HEK293 (cell line): ENCODE measurements at regions not wholly inside any gene's neighbourhood (a gene's known extent, or its start where the extent isn't known, plus 50 kb on each side); places are given as distances from the start of the nearest gene placed in this dataset.

Experiments used
- CTCF ChIA-PET: fragments of 350-600 bp; formaldehyde crosslinking; extraction: SDS; loops from one replicate; lab custom pipeline; 2021; ENCODE audit warnings: antibody characterized with exemption; lab: Yijun Ruan, JAX
- POLR2A ChIA-PET: fragments of 300-600 bp; formaldehyde crosslinking; extraction: SDS; loops from one replicate; lab custom pipeline; 2020; ENCODE audit warnings: antibody characterized with exemption, inconsistent platforms; lab: Yijun Ruan, JAX
- H3K27ac ChIP-seq: fragments of 200-500 bp; sonication (Bioruptor generic); 2 replicates; pipeline ENCODE4 v1.5.1; 2014; ENCODE audit warnings: low read depth, low read length, control low read depth, inconsistent platforms; ENCODE audit errors: extremely low read depth
- H3K36me3 ChIP-seq, 2 experiments: fragments of 200-500 bp in 1 of 2; sonication (Bioruptor generic) in 1 of 2; 1 replicate in 1 of 2; 2 replicates in 1 of 2; pipeline ENCODE4 v1.5.1; 2014 to 2017; ENCODE audit warnings: inconsistent platforms in 2 of 2, low read length in 2 of 2; ENCODE audit not compliant: control insufficient read depth in 2 of 2, insufficient read depth in 1 of 2
- H3K4me1 ChIP-seq: fragments of 200-500 bp; sonication (Bioruptor generic); 2 replicates; pipeline ENCODE4 v1.5.1; 2014; ENCODE audit warnings: mild to moderate bottlenecking, low read length, inconsistent platforms; ENCODE audit not compliant: control insufficient read depth, insufficient read depth
- H3K4me3 ChIP-seq: 2 replicates; pipeline ENCODE4 v1.5.1; 2011; ENCODE audit warnings: low read depth, mild to moderate bottlenecking, control low read depth, low read length, moderate library complexity
- H3K9me3 ChIP-seq: fragments of 200-500 bp; sonication (Bioruptor generic); 2 replicates; pipeline ENCODE4 v1.5.1; 2014; ENCODE audit warnings: low read depth, low read length, inconsistent platforms; ENCODE audit not compliant: control insufficient read depth, insufficient read depth
- BCL6B ChIP-seq: fragments of 450-650 bp; formaldehyde crosslinking; IDR thresholded peaks from 2 replicates; pipeline ENCODE4 v1.5.1; 2017; ENCODE audit warnings: missing biosample characterization, missing genetic modification characterization
- ELK4 ChIP-seq: IDR thresholded peaks from 2 replicates; pipeline ENCODE4 v1.6.1; 2011; ENCODE audit warnings: mild to moderate bottlenecking, low read depth, low read length, borderline replicate concordance
- GLIS2 ChIP-seq: fragments of 450-650 bp; formaldehyde crosslinking; IDR thresholded peaks from 2 replicates; pipeline ENCODE4 v1.5.1; 2016; ENCODE audit warnings: missing biosample characterization, missing genetic modification characterization
- OVOL3 ChIP-seq: fragments of 450-650 bp; formaldehyde crosslinking; IDR thresholded peaks from 2 replicates; pipeline ENCODE4 v1.5.1; 2016; ENCODE audit warnings: missing biosample characterization, missing genetic modification characterization
- ZBTB11 ChIP-seq: fragments of 450-650 bp; formaldehyde crosslinking; conservative IDR thresholded peaks from 2 replicates; pipeline ENCODE4 v1.5.1; 2016; ENCODE audit warnings: low read depth, missing biosample characterization, missing genetic modification characterization
- ZBTB26 ChIP-seq: fragments of 450-650 bp; formaldehyde crosslinking; optimal IDR thresholded peaks from 2 replicates; pipeline ENCODE3; 2016; ENCODE audit warnings: missing biosample characterization, mild to moderate bottlenecking, missing genetic modification characterization
- ZBTB48 ChIP-seq: fragments of 450-650 bp; formaldehyde crosslinking; IDR thresholded peaks from 2 replicates; pipeline ENCODE4 v1.5.1; 2016; ENCODE audit warnings: missing biosample characterization, missing genetic modification characterization
- ZFP41 ChIP-seq: fragments of 450-650 bp; formaldehyde crosslinking; IDR thresholded peaks from 2 replicates; pipeline ENCODE4 v1.5.1; 2016; ENCODE audit warnings: missing biosample characterization, missing genetic modification characterization, borderline replicate concordance
- ZIC2 ChIP-seq: fragments of 450-650 bp; formaldehyde crosslinking; IDR thresholded peaks from 2 replicates; pipeline ENCODE4 v1.5.1; 2016; ENCODE audit warnings: missing biosample characterization, missing genetic modification characterization
- ZNF132 ChIP-seq: fragments of 450-650 bp; formaldehyde crosslinking; IDR thresholded peaks from 2 replicates; pipeline ENCODE4 v1.5.1; 2017; ENCODE audit warnings: missing biosample characterization, missing genetic modification characterization, borderline replicate concordance
- ZNF16 ChIP-seq: fragments of 450-650 bp; formaldehyde crosslinking; IDR thresholded peaks from 2 replicates; pipeline ENCODE4 v1.5.1; 2016; ENCODE audit warnings: low read depth, missing biosample characterization, missing genetic modification characterization
- ZNF2 ChIP-seq: fragments of 450-650 bp; formaldehyde crosslinking; IDR thresholded peaks from 2 replicates; pipeline ENCODE4 v1.5.1; 2016; ENCODE audit warnings: missing biosample characterization, missing genetic modification characterization
- ZNF223 ChIP-seq: fragments of 450-650 bp; formaldehyde crosslinking; IDR thresholded peaks from 2 replicates; pipeline ENCODE4 v1.5.1; 2016; ENCODE audit warnings: missing biosample characterization, missing genetic modification characterization
- ZNF23 ChIP-seq: fragments of 450-650 bp; formaldehyde crosslinking; IDR thresholded peaks from 2 replicates; pipeline ENCODE4 v1.5.1; 2016; ENCODE audit warnings: missing biosample characterization, missing genetic modification characterization, borderline replicate concordance
- ZNF354C ChIP-seq: fragments of 450-650 bp; formaldehyde crosslinking; IDR thresholded peaks from 2 replicates; pipeline ENCODE4 v1.5.1; 2016; ENCODE audit warnings: missing biosample characterization, missing genetic modification characterization, low read depth, borderline replicate concordance
- ZNF426 ChIP-seq: fragments of 450-650 bp; formaldehyde crosslinking; IDR thresholded peaks from 2 replicates; pipeline ENCODE4 v1.5.1; 2017; ENCODE audit warnings: missing biosample characterization, missing genetic modification characterization, mild to moderate bottlenecking, inconsistent platforms, moderate library complexity
- ZNF48 ChIP-seq: fragments of 450-650 bp; formaldehyde crosslinking; IDR thresholded peaks from 2 replicates; pipeline ENCODE4 v1.5.1; 2016; ENCODE audit warnings: missing biosample characterization, missing genetic modification characterization
- ZNF521 ChIP-seq: fragments of 450-650 bp; formaldehyde crosslinking; IDR thresholded peaks from 2 replicates; pipeline ENCODE4 v1.5.1; 2017; ENCODE audit warnings: missing biosample characterization, mild to moderate bottlenecking, missing genetic modification characterization
- ZNF585B ChIP-seq: fragments of 450-650 bp; formaldehyde crosslinking; IDR thresholded peaks from 2 replicates; pipeline ENCODE4 v1.5.1; 2016; ENCODE audit warnings: missing biosample characterization, missing genetic modification characterization
- ZNF692 ChIP-seq: fragments of 450-650 bp; formaldehyde crosslinking; IDR thresholded peaks from 2 replicates; pipeline ENCODE4 v1.5.1; 2016; ENCODE audit warnings: missing biosample characterization, missing genetic modification characterization
- ZNF707 ChIP-seq: fragments of 450-650 bp; formaldehyde crosslinking; IDR thresholded peaks from 2 replicates; pipeline ENCODE4 v1.5.1; 2016; ENCODE audit warnings: missing biosample characterization, missing genetic modification characterization

GRCh38 chr6:144696610-144697368 is 411.7 kb downstream of the UTRN start:
- Histone ChIP-seq H3K27ac (no peak overlapping the region), H3K9me3 (no peaks in the 10 kb centered on the region), H3K4me1 (no peaks in the 10 kb centered on the region), H3K4me3 (no peak overlapping the region), H3K36me3 (no peaks in the 10 kb centered on the region)
- TF ChIP-seq ZNF521 (tag by site-specific recombination) = no peak
- no peak for TF ChIP-seq ZNF354C (tag by site-specific recombination)
- ChIA-PET CTCF (no interaction called here), POLR2A (no interaction called here)

- H3K9me3 ChIP-seq = no peaks in the 10 kb centered on the region
- no peaks in the 10 kb centered on the region for H3K4me1 ChIP-seq
- no peak overlapping the region for H3K27ac ChIP-seq
- ChIA-PET POLR2A (no interaction called here), CTCF (no interaction called here)
- peaks cover 0 to 3% of the 10 kb centered on the region in 2 experiments; a peak in 1 of 3 replicates for H3K36me3 ChIP-seq
- TF ChIP-seq ZNF426 (no peak), ZNF223 (no peak)
- TF ChIP-seq, all 188 proteins: peak for 0
- no peak overlapping the region for H3K4me3 ChIP-seq
These were observed 412.2 kb downstream of the UTRN start for GRCh38 chr6:144697369-144697760.

GRCh38 chr6:144697801-144698200 is 412.7 kb downstream of the UTRN start:
- Histone ChIP-seq H3K4me3 (no peak overlapping the region), H3K27ac (no peak overlapping the region), H3K36me3 (peaks cover 0 to 3% of the 10 kb centered on the region in 2 experiments; a peak in 1 of 3 replicates), H3K4me1 (no peaks in the 10 kb centered on the region), H3K9me3 (no peaks in the 10 kb centered on the region)
- POLR2A ChIA-PET = no interaction called here
- CTCF ChIA-PET = interaction anchor here (0.7 kb wide), 1 partner anchor 9 kb away, joined by 3 read pairs; no protein-coding TSS in a partner anchor
- TF ChIP-seq ZNF585B (tag by site-specific recombination) = no peak
- TF ChIP-seq ELK4 = no peak
- TF ChIP-seq ZIC2 (tag by site-specific recombination) = no peak
- no peak for TF ChIP-seq ZNF707 (tag by site-specific recombination)
- no peak for TF ChIP-seq ZBTB26 (tag by site-specific recombination)
- no peak for TF ChIP-seq ZNF23 (tag by site-specific recombination)
- no peak for TF ChIP-seq ZBTB11 (tag by site-specific recombination)
- TF ChIP-seq ZFP41 (tag by site-specific recombination) = no peak
- TF ChIP-seq GLIS2 (tag by site-specific recombination) = no peak
- no peak for TF ChIP-seq ZBTB48 (tag by site-specific recombination)
- TF ChIP-seq ZNF692 = no peak
- TF ChIP-seq OVOL3 = no peak
- no peak for TF ChIP-seq ZNF16 (tag by site-specific recombination)
- no peak for TF ChIP-seq ZNF132 (tag by site-specific recombination)
- no peak for TF ChIP-seq ZNF2 (tag by site-specific recombination)
- no peak for TF ChIP-seq ZNF48 (tag by site-specific recombination)
- no peak for TF ChIP-seq BCL6B (tag by site-specific recombination)
